NCI-H2107 (cell line): ENCODE measurements at regions not wholly inside any gene's neighbourhood (a gene's known extent, or its start where the extent isn't known, plus 50 kb on each side); places are given as distances from the start of the nearest gene placed in this dataset.
"Not testable (repeated sequence)": the region's sequence is repeated elsewhere in the genome, so short reads cannot be mapped to it uniquely, and the experiment has no call there.

Experiments used
- DNase-seq: peaks from one replicate; lab custom pipeline; 2025; lab: John Stamatoyannopoulos, UW

DNA sequence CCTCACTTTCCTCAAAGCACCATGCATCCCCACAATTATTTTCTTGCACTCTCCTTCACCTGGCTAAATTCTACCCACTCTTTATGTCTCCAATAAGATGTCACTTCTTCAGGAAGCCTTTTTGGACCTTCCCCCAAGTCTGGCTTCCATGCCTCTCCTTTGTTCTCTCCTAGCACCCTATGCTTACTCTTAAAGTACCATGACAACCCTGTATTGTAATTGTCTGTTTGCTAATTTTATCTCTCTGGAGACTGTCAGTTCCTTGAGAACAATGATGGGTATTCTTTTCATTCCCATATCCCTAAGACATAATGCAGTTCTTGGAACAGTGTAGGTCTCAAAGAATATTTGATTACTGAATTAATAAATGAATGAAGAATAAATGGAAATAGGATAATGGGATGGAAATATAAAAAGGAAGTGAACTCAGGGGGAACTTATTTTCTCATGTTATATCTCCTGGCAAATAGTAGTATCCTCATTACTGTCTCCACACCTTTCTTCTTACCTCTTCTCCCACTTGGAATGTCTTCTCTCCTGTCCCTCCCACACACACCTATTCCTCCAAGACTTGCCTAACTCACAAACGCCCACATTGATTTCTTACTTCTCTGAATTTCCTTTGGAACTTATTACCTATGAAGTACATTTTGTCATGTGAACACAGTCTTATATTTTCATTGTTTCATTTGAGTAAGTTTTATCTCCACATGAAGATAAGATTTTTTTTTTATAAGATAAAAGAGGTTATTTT lies 499.1 kb downstream of the NFIB start:
- DNase-seq: no peak

DNA sequence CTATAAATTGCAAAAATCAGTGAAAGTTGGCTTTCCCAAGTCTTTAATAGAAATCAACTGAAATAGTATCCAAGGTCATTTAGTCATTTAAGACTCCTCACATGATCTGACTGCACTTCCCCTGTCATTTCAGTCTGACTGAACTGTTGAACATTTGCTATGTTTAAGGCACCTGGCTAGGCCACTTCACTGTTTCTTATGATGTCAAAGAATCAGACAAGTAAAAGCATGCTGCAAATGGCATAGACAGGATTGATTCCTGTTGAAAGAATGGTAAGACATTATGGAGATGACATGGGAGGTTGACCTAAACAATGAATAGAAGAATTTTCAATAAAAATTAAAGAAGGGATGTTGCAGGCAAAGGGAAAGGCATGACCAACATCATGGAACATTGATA lies 502.1 kb downstream of the NFIB start:
- DNase-seq: no peak

DNA sequence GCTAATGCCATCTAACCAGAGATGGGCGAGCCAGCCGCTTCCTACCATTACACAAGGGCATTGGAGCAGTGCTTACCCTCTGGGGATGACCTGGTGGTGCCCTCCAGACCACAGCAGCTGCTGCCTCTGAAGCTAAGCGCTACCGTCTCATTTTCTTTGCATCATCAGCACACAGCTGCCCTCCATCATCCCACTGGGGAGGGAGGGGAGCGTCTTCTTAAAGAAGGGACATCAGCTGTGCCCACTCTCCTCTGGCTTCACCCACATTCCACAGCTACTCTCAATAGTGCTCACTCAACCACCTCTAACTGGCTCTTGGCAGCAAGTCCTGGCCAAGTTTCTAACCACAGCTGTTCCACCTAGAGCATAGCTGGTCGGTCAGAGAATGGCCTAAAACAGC lies 503.4 kb downstream of the NFIB start:
- DNase-seq: no peak

DNA sequence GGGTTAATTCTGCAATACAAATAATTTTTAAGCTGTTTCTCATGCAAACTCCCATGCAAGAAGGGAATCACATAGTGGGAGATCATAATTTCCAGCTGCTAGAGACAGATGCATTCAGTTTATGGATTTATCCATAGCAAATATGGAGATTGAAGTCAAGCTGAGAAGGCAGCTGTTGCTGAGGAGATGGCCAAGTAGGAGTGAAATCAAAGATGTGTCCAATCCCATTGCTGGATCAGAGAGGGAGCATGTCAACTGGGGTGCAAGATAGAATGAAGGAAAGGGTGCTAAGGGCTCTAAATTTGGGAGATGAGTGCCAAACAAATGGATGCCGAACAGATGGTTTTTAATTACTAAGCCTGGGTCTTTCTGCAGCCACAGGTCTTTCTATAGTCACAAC lies 504.5 kb downstream of the NFIB start:
- DNase-seq: no peak

DNA sequence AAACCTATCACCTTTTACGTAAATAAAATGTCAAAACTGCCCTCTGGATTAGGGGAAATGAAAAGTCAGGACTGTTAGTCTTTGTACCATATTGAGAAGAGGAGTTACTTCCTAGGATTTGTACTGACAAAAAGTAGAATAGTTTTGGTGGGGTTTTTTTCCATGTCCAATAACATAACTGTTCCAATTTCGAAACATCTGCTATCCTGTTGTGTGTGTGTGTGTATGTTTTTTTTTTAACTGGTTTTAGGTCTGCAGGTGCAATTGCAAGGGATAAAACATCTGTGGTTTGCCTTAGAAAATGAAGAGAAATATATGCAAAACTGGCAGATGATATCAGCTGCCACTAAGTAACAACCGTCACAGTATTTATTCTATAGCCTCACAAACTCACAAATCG lies 506.8 kb downstream of the NFIB start:
- DNase-seq: no peak

DNA sequence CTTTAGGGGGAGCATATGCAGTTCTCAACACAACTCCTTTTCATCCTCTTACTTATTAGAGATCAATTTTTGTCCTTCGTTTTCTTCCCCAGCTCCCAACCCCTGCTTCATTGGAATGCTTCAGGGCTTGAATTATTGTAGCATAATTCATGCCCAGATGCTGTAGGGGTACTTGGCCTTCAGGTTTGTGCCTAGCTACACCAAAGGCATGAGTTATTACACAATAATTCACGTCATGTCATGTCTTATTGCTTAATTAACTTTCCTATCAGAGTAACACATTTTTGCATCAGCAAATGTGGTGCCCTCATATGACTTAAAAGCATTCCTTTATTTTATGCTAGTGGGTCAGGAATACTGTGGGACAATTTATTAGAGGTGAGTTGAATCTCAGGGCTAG lies 507.2 kb downstream of the NFIB start:
- no peak for DNase-seq

DNA sequence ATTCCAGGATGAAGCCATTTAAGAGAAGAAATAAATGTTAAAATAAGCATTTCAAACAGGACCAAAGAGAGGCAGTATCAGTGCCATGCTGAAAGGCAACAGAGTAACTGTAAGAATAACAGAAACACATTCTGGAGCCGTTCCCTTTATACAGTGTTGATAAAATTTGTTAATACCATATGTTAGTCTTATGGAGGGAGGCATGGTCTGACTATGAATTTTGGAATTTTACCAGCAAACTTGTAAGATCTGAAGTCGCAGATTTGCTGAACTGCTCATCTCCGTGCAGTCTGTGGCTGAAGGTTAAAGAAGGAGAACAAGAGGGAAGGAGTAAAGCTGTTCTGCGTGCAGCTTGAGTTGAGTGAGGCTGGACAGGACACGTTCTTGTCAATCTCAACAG lies 508.4 kb downstream of the NFIB start:
- DNase-seq: no peak

DNA sequence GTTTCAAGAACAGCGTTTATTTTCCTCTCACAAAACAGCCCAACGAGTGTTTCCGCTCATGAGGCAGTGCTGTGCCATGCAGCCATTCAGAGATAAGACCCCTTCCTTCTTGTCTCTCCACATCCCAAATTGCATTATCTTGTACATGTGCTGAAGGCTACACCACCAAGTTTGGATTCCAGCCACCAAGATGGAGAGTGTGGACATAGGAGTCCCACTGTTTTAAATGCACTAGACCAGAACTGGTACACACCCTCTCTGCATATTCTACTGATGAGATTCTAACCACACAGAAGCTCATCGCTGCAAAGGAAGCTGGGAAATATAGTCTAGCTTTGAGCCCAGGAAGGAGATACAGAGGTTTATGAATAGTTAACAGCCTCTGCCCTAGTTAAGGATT lies 509.4 kb downstream of the NFIB start:
- DNase-seq: no peak

DNA sequence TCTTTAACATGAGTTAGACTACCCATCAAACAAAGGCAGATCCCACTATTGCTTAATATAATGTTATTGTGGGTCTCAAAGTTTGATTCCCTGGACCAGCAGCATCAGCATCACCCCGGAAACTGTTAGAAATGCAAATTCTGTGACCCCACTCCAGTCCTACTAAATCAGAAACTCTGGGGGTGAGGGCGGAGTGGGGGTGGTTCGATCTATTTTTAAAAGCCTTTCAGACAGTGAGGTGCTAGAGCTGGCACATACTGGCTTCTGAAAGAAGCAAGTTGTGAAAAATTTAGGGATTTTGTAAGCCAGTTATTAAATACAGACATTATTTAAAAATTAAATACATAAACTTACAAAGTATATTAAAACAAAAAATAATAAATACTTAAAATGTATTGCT lies 513.2 kb downstream of the NFIB start:
- DNase-seq: no peak

DNA sequence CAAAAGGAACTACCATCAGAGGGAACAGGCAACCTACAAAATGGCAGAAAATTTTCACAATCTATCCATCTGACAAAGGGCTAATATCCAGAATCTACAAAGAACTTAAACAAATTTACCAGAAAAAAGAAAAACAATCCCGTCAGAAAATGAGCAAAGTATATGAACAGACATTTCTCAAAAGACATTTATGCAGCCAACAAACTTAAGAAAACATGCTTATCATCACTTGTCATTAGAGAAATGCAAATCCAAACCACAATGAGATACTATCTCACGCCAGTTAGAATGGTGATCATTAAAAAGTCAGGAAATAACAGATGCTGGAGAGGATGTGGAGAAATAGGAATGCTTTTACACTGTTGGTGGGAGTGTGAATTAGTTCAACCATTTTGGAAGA lies 516.2 kb downstream of the NFIB start:
- not testable (repeated sequence) for DNase-seq

DNA sequence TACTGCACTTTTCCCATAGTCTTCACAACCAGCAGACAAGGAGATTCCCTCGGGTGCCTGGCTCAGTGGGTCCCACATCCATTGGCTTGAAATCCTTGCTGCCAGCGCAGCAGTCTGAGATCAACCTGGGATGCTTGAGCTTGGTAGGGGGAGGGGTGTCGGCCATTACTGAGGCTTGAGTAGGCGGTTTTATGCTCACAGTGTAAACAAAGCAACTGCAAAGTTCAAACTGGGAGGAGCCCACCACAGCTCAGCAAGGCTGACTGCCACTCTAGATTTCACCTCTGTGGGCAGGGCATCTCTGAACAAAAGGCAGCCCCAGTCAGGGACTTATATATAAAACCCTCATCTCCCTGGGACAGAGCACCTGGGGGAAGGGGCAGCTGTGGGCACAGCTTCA lies 512.3 kb upstream of the MPDZ start:
- DNase-seq: no peak

DNA sequence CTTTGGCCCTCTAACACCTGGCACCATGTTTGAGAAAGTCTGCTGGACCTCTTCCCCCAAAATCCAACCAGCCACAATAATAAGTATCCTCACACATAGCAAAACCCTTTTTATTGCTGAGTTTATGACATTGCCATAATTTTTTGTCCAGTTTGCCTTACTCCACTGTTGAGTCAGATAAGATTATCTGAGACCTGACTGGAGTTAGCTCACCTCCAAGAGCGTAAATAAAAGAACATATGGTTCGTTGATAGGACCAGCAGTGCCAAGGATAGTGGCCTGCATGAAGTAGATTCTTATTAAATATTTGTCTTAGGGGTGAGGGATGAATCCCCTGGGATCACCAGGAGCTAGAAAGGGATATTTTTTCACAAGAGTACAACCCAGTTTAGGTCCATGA lies 510.6 kb upstream of the MPDZ start:
- DNase-seq: no peak

DNA sequence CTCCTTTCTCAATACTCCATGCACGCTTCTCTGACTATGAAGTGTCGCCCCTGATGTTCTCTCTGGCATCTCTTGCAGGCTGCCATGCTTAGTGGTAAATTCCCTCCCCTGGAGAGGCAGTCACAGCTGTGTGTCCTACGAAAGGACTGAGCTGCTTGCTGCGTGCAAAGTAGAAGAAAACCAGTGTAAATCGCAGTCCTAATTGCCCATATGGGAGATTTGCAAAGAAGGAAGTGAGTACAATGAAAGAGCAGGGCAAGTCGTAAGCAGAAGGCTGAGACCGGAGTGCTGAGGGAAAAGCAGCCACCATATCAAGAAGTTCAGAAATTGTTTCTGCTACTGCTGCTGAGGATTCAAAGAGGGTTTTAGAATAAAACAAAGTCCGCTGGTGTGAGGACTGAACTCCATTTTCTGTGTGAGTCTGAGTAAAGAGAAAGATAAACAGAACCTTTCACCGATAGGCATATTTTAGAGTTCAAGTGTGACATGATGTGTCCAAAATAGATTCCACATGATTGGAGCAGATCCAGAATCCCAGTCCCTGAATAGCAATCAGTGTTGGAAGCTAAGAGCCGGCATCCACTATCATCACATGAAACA lies 507.8 kb upstream of the MPDZ start:
- no peak for DNase-seq

DNA sequence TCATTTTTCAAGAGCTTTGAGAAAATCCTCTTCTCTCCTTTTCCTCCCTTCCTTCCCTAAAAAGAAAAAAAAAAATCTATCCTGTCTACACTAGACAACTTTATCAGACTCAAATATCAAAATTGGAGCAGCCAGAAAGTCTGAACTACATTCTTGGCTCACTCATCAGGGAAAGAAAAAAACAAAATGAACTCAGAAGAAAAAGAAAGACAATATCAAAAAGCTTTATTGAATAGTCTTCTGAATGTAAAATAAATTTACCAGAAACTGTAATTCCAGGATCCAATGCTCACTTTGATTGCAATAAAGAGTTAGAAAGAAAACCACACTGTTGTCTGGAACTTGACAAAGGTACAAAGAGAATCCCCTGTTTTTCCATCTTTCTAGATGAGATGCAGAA lies 507.2 kb upstream of the MPDZ start:
- no peak for DNase-seq

DNA sequence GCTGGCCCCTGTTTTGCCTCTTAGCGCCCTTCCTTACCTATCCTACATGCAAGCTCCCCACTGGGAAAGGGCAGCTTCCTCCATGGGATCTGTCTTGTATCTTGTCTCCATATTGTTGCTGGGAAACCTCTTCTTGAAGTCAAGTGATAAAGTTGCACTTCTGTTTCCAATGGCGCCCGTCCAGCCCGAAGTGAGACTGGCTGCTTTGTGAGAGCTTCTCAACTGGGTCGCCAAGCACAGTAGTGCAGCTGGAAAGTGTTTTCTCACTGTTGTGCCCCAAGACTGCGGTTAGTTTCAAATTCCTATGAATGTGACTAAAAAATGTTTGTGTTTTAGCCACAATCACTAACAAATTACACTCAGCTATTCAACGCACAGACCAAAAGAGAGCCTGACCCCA lies 506.6 kb upstream of the MPDZ start:
- DNase-seq: no peak

DNA sequence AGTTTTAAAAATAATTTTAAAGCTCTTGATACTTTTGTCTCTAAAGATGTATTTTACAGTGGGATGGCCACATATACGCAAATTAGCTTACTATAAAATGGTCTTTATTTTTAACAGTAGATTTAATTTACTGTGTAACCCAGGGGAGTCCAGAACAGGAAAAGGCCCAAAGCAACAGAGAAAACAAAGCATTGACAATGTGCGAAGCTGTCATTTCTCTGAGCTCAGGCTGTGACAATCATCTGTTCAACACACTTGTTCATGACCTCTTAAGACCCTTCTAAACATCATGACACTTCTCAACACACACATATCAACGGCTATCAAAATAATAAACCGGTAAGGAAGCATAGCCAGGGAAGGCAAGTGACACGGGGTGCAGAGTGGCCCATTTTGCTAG lies 499.6 kb upstream of the MPDZ start:
- DNase-seq: no peak

DNA sequence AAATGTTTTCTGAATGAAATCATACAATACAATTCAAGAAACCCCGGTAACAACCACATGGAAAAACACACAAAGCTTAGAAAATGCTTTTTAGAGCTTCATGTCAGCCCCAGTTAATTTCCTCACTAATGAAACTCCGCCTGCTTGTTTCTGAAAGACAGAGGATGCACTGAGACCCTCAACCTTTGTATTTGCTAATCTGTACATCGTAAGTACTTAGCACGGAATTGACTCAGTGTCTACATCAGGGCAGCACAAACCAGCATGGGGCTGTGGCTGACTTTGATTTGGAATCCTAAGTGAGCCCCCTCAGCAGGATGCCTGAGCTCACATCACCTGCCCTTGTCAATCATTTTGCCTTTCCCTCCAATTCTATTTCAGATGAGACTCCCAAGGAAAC lies 499.1 kb upstream of the MPDZ start:
- DNase-seq: no peak

DNA sequence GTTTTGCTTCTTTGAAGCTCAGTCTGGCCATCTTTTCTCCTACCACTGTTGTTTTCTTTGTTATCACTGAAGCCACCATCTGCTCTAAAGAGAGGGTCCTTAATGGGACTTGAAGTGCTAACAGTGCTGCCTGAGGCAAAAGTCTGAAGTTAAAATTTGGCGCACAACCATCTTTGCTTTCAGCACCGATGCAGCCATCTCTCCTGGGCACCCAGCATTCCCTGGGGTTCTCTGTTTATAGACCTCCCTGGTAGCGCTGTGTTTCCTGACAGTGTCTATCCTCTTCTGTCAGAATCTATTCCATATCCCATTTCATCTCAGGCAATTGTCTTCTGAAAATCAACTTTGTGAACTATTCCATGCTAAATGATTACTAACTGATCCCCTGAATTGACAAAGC lies 491.5 kb upstream of the MPDZ start:
- DNase-seq: no peak

DNA sequence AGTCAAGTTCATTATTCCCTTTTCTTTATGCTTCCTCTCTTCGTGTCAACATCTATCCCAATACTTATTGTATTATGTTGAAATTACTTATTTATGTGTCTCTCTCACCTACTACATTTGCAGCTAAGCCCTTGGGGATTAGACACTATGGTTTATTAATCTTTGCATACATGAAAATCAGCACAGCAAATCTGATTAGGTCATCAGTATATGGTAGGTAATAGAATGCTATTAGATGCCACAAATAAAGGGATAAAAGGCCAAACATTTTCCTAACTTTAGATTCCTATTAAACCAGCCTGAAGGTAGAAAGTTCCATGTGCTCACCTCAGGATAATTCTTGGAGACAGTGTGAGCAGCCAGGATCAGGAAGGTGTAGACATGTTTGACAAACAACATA lies 490.1 kb upstream of the MPDZ start:
- DNase-seq: no peak

DNA sequence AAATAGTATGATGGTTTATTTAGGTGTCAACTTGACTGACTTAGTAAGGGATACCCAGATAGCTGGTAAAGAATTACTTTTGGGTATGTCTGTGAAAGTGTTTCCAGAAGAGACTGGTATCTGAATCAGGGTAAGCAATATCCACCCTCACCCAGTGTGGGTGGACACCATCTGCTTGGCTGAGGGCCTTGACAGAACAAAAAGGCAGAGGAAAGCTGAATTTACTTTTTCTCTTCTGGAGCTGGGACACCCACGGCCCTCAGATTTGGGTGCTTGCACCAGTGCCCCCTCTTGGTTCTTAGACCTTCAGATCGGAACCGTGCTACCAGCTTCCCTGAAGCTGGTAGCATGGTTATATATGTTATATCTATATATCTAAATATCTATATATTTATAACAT lies 489.5 kb upstream of the MPDZ start:
- DNase-seq: no peak

DNA sequence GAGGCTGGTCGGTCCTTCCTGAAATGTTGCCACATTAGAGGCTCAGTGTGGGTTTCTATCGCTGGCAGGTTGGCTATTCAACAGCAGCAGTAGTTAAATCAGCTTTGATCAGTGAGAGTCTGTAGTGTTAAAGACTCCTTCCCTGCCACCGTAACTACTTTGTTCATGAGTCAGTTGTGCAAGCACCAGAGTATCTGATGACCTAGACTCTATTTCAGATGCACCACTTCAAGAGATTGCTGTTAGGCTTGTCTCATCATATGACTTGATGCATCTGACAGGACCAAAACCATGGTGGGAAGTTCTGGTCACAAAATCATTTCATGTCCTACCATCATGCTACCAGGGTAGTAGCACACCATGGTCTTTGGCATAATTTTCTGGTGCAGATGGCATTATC lies 482.7 kb upstream of the MPDZ start:
- DNase-seq: no peak

DNA sequence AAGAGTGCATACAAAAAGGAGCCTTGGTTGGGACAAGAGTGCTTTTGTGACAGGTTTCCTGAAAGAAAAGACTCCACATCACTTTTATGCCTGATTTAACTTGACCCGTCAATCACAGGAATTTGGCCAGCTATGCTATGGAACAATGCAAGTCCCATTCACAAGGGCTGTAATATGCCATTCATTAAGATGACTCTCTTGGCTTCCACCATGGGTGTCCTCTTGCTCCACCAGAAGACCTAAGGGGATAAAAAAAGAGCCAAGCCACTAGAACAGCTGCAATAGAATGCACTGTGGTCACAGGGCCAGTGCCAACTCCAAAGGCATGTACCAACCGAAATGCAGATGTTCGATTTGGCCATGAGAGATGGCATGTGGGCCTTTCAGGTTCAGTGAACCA lies 480.1 kb upstream of the MPDZ start:
- DNase-seq: no peak

DNA sequence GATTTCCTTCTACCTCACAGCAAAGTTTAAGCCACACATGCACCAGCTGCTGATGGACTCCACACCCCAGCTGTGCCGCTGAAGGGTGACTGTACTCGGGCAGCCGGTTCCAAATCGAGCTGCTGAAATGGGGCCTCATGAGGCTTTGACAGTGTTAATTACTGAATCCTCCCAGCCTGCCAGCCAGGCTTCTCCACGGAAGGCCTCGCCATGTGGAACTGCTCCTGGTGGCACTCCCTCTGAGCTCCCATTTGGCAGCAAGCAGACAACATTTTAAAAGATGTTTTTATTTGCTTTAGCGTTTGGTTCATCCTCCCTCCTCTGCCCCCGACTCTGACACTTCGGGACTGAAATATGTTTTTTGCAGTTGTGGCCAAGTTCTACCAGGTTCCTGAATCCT lies 479.4 kb upstream of the MPDZ start:
- no peak for DNase-seq

DNA sequence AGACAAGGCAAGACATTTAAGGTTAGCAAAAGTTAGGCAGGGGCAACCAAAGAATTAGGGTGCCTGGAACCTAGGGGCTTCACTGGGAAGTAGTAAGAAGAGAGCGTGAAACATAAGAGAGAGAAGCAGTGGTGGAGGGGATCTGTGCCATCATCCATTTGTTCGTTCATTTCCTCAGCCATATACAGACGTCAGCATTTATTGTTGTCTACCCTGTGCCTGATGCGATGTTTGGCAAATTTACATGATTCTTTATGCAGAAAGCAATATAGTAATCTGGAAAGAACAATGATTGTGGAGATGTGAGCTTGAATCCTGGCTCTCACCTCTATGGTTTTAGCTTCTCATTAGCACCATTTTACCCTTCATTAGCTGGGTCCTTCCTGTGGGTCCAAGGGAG lies 477.5 kb upstream of the MPDZ start:
- DNase-seq: no peak
